ENCODE measurements at regions not wholly inside any gene's neighbourhood (a gene's known extent, or its start where the extent isn't known, plus 50 kb on each side); places are given as distances from the start of the nearest gene placed in this dataset.
"Not testable (repeated sequence)": the region's sequence is repeated elsewhere in the genome, so short reads cannot be mapped to it uniquely, and the experiment has no call there.

- H3K27me3 Mint-ChIP-seq; DNase-seq; H3K4me3 ChIP-seq (ENCODE audit: low read length in 2 of 2); H3K27ac Mint-ChIP-seq; H3K36me3 ChIP-seq (ENCODE audit: insufficient read depth, low read length); intact Hi-C loops (cut with micrococcal nuclease); H3K4me3 Mint-ChIP-seq; H3K9me3 ChIP-seq (ENCODE audit: control insufficient read depth in 1 of 2, low read length in 2 of 2); H3K27ac ChIP-seq (ENCODE audit: low read depth, low read length); CTCF ChIA-PET (ENCODE audit: partially characterized antibody); H3K27me3 ChIP-seq (ENCODE audit: insufficient read depth, low read length); H3K9me3 Mint-ChIP-seq; H3K4me1 ChIP-seq (ENCODE audit: insufficient read depth, low read length); POLR2A ChIA-PET (ENCODE audit: partially characterized antibody); H3K36me3 Mint-ChIP-seq; H3K4me1 Mint-ChIP-seq: not testable (repeated sequence)
These were observed 135.4 kb downstream of the ARHGAP11B start for GRCh38 chr15:30761365-30761764.

GRCh38 chr15:30769390-30770124 is 134.2 kb upstream of the FAN1 start:
- H3K9me3 ChIP-seq (ENCODE audit: control insufficient read depth in 1 of 2, low read length in 2 of 2); H3K36me3 ChIP-seq (ENCODE audit: insufficient read depth, low read length); CTCF ChIA-PET (ENCODE audit: partially characterized antibody); H3K27me3 ChIP-seq (ENCODE audit: insufficient read depth, low read length); H3K27ac Mint-ChIP-seq; intact Hi-C loops (cut with micrococcal nuclease); H3K9me3 Mint-ChIP-seq; POLR2A ChIA-PET (ENCODE audit: partially characterized antibody); DNase-seq; H3K4me3 ChIP-seq (ENCODE audit: low read length in 2 of 2); H3K36me3 Mint-ChIP-seq; H3K4me3 Mint-ChIP-seq; H3K27ac ChIP-seq (ENCODE audit: low read depth, low read length); H3K4me1 ChIP-seq (ENCODE audit: insufficient read depth, low read length); H3K4me1 Mint-ChIP-seq; H3K27me3 Mint-ChIP-seq: not testable (repeated sequence)

- peaks cover 3 to 6% of the 10 kb centered on the region in 2 donors for H3K36me3 Mint-ChIP-seq
- no peaks in the 10 kb centered on the region for H3K9me3 ChIP-seq (ENCODE audit: control insufficient read depth in 1 of 2, low read length in 2 of 2)
- POLR2A ChIA-PET (ENCODE audit: partially characterized antibody), result no interaction called here
- no peaks in the 10 kb centered on the region for H3K27me3 Mint-ChIP-seq
- no peaks in the 10 kb centered on the region for H3K36me3 ChIP-seq (ENCODE audit: insufficient read depth, low read length)
- intact Hi-C loops (cut with micrococcal nuclease), result no loop called here
- H3K27ac ChIP-seq (ENCODE audit: low read depth, low read length), result no peak overlapping the region
- DNase-seq, result no peak
- H3K4me1 ChIP-seq (ENCODE audit: insufficient read depth, low read length), result no peaks in the 10 kb centered on the region
- H3K4me1 Mint-ChIP-seq, result peaks cover 0 to 3% (median 0%) of the 10 kb centered on the region in 4 donors
- no peaks in the 10 kb centered on the region for H3K27me3 ChIP-seq (ENCODE audit: insufficient read depth, low read length)
- no peaks in the 10 kb centered on the region for H3K9me3 Mint-ChIP-seq
- H3K4me3 ChIP-seq (ENCODE audit: low read length in 2 of 2), result no peak overlapping the region
- no peak overlapping the region for H3K4me3 Mint-ChIP-seq
- peak overlapping the region in 2 of 7 donors; percentile 5 to 61 for H3K27ac Mint-ChIP-seq
- CTCF ChIA-PET (ENCODE audit: partially characterized antibody), result no interaction called here
These were observed 133.0 kb upstream of the FAN1 start for GRCh38 chr15:30770759-30771158.

GRCh38 chr15:30783019-30783418 is 120.7 kb upstream of the FAN1 start:
- no peaks in the 10 kb centered on the region for H3K9me3 ChIP-seq (ENCODE audit: control insufficient read depth in 1 of 2, low read length in 2 of 2)
- H3K27ac Mint-ChIP-seq, result no peak overlapping the region
- no peaks in the 10 kb centered on the region for H3K4me1 ChIP-seq (ENCODE audit: insufficient read depth, low read length)
- no peak overlapping the region for H3K27ac ChIP-seq (ENCODE audit: low read depth, low read length)
- H3K27me3 ChIP-seq (ENCODE audit: insufficient read depth, low read length), result no peaks in the 10 kb centered on the region
- ChIA-PET POLR2A (ENCODE audit: partially characterized antibody) (no interaction called here), CTCF (ENCODE audit: partially characterized antibody) (no interaction called here)
- no peak overlapping the region for H3K4me3 ChIP-seq (ENCODE audit: low read length in 2 of 2)
- peaks cover 0 to 23% (median 10%) of the 10 kb centered on the region in 8 donors for H3K9me3 Mint-ChIP-seq
- no peak overlapping the region for H3K4me3 Mint-ChIP-seq
- no peaks in the 10 kb centered on the region for H3K4me1 Mint-ChIP-seq
- intact Hi-C loops (cut with micrococcal nuclease), result no loop called here
- no peaks in the 10 kb centered on the region for H3K36me3 Mint-ChIP-seq
- peaks cover 1 to 3% of the 10 kb centered on the region in 2 donors for H3K27me3 Mint-ChIP-seq
- no peak for DNase-seq
- H3K36me3 ChIP-seq (ENCODE audit: insufficient read depth, low read length), result no peaks in the 10 kb centered on the region

- Mint-ChIP-seq H3K36me3 (no peaks in the 10 kb centered on the region), H3K27me3 (peaks cover 0 to 5% of the 10 kb centered on the region in 2 donors), H3K9me3 (no peaks in the 10 kb centered on the region), H3K27ac (no peak overlapping the region), H3K4me1 (no peaks in the 10 kb centered on the region), H3K4me3 (no peak overlapping the region)
- ChIA-PET POLR2A (ENCODE audit: partially characterized antibody) (no interaction called here), CTCF (ENCODE audit: partially characterized antibody) (no interaction called here)
- no peak overlapping the region for H3K27ac ChIP-seq (ENCODE audit: low read depth, low read length)
- H3K27me3 ChIP-seq (ENCODE audit: insufficient read depth, low read length), result no peaks in the 10 kb centered on the region
- H3K36me3 ChIP-seq (ENCODE audit: insufficient read depth, low read length), result no peaks in the 10 kb centered on the region
- no peaks in the 10 kb centered on the region for H3K4me1 ChIP-seq (ENCODE audit: insufficient read depth, low read length)
- no peaks in the 10 kb centered on the region for H3K9me3 ChIP-seq (ENCODE audit: control insufficient read depth in 1 of 2, low read length in 2 of 2)
- no peak overlapping the region for H3K4me3 ChIP-seq (ENCODE audit: low read length in 2 of 2)
- intact Hi-C loops (cut with micrococcal nuclease), result no loop called here
- no peak for DNase-seq
These were observed 115.1 kb upstream of the FAN1 start for GRCh38 chr15:30788595-30788994.

GRCh38 chr15:30791239-30792175 is 112.2 kb upstream of the FAN1 start:
- Mint-ChIP-seq H3K27ac (no peak overlapping the region), H3K9me3 (no peaks in the 10 kb centered on the region), H3K4me1 (no peaks in the 10 kb centered on the region), H3K27me3 (peaks cover 1 to 19% of the 10 kb centered on the region in 2 donors), H3K4me3 (no peak overlapping the region), H3K36me3 (no peaks in the 10 kb centered on the region)
- H3K27ac ChIP-seq (ENCODE audit: low read depth, low read length), result no peak overlapping the region
- intact Hi-C loops (cut with micrococcal nuclease), result no loop called here
- H3K9me3 ChIP-seq (ENCODE audit: control insufficient read depth in 1 of 2, low read length in 2 of 2), result no peaks in the 10 kb centered on the region
- no peaks in the 10 kb centered on the region for H3K36me3 ChIP-seq (ENCODE audit: insufficient read depth, low read length)
- H3K4me3 ChIP-seq (ENCODE audit: low read length in 2 of 2), result no peak overlapping the region
- DNase-seq, result no peak
- H3K4me1 ChIP-seq (ENCODE audit: insufficient read depth, low read length), result no peaks in the 10 kb centered on the region
- POLR2A ChIA-PET (ENCODE audit: partially characterized antibody), result no interaction called here
- CTCF ChIA-PET (ENCODE audit: partially characterized antibody), result no interaction called here
- no peaks in the 10 kb centered on the region for H3K27me3 ChIP-seq (ENCODE audit: insufficient read depth, low read length)

- H3K36me3 Mint-ChIP-seq; H3K9me3 ChIP-seq (ENCODE audit: control insufficient read depth in 1 of 2, low read length in 2 of 2); H3K9me3 Mint-ChIP-seq; CTCF ChIA-PET (ENCODE audit: partially characterized antibody); H3K36me3 ChIP-seq (ENCODE audit: insufficient read depth, low read length); H3K27me3 ChIP-seq (ENCODE audit: insufficient read depth, low read length); H3K4me1 ChIP-seq (ENCODE audit: insufficient read depth, low read length); H3K4me3 ChIP-seq (ENCODE audit: low read length in 2 of 2); H3K27ac ChIP-seq (ENCODE audit: low read depth, low read length); DNase-seq; intact Hi-C loops (cut with micrococcal nuclease); H3K27ac Mint-ChIP-seq; POLR2A ChIA-PET (ENCODE audit: partially characterized antibody); H3K4me3 Mint-ChIP-seq; H3K4me1 Mint-ChIP-seq: not testable (repeated sequence)
- peaks cover 1 to 23% of the 10 kb centered on the region in 2 donors for H3K27me3 Mint-ChIP-seq
These were observed 110.9 kb upstream of the FAN1 start for GRCh38 chr15:30792843-30793242.
